HG03575 (cell line): ENCODE measurements at regions not wholly inside any gene's neighbourhood (a gene's known extent, or its start where the extent isn't known, plus 50 kb on each side); places are given as distances from the start of the nearest gene placed in this dataset.

Experiments used
- ATAC-seq: cut with Tn5 transposase; IDR thresholded peaks from one replicate; pipeline ENCODE4 v1.9.1; 2021; ENCODE audit not compliant: unreplicated experiment, insufficient number of reproducible peaks, low FRiP score; ENCODE audit errors: extremely low read depth

DNA sequence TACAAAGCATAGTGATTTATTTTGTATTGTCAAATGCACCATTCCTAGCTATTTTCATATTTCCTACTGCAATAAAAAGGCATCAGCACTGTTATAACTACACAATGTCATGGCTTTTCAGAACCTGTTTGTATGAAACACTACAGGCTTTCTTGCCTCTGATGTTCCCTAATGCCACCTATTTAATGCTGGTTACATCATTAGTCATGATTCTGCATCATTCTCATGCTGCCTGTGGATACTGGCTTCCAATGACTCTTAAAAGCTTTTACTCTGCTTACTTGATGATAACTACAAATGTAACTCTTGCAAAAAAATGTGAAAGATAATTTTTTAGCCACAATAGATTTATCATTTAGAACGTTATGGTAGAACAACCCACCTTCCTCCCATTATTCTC is 529.4 kb downstream of the HTR7 start:
- ATAC-seq = no peak

DNA sequence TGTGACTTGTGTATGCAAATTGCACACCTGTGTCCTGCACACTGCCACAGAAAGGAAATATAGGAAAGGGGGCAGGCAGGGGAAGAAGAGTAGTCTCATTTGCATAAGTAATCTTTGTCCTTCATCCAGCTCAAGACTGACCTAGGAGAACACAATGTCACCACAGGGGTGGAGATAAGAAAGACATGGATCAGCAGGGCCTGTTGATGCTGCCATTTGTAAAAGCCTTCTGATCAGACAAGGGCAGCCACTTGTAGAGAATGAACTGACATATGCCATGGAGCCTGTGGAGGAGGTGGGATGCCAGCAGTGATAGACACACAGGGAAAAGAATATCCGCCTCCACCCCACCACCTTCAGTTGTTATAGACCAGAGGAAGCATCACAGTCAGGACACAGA is 528.9 kb downstream of the HTR7 start:
- no peak for ATAC-seq

DNA sequence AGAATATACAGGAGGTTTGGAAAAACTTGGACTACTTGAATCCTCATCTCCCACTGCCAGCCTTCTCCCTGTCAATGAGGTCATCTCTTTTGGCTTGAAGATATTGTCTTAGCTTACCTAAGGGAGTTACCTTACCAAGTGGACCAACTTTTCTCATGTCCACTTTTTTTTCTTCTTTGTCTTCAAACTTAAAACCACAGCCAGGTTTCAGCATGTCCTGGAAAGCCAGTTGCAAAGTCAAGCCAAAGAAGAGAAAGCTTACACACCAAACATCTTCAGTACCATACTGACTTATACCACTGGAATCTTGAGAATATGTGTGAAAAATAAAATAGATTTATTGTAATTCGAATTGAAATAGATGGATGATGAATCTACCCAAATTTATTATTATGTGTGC is 520.5 kb downstream of the HTR7 start:
- ATAC-seq = no peak

DNA sequence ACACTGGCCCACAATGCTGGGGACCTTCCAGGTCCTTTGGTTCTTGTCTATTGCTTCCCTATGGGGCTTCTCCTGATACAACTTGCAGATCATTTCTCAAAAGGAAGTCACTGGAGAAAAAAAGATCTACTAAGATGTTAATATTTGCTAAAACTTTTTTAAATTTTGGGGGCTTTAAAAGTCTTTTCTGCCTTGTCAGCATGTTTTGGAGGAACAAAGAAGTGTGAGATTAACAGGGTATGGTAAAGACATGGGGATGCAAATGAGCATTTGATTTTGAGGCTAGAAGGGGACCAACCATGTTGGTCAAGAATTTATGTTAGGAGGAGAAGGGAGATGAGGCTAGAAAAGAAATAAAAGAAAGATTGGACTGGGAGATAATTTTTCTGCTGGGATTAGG is 515.4 kb downstream of the HTR7 start:
- ATAC-seq = no peak

- no peak for ATAC-seq
These were observed 513.6 kb downstream of the HTR7 start for GRCh38 chr10:90344226-90344625.

- ATAC-seq = no peak
These were observed 510.6 kb downstream of the HTR7 start for GRCh38 chr10:90347239-90347638.

- no peak for ATAC-seq
These were observed 507.7 kb downstream of the HTR7 start for GRCh38 chr10:90350122-90350521.

- ATAC-seq = no peak
These were observed 505.6 kb downstream of the HTR7 start for GRCh38 chr10:90352288-90352687.

- ATAC-seq = no peak
These were observed 502.9 kb downstream of the HTR7 start for GRCh38 chr10:90354914-90355313.

GRCh38 chr10:90363799-90364483 is 493.9 kb downstream of the HTR7 start:
- ATAC-seq = no peak

GRCh38 chr10:90372451-90372850 is 485.4 kb downstream of the HTR7 start:
- no peak for ATAC-seq

- no peak for ATAC-seq
These were observed 483.9 kb downstream of the HTR7 start for GRCh38 chr10:90373911-90374310.

DNA sequence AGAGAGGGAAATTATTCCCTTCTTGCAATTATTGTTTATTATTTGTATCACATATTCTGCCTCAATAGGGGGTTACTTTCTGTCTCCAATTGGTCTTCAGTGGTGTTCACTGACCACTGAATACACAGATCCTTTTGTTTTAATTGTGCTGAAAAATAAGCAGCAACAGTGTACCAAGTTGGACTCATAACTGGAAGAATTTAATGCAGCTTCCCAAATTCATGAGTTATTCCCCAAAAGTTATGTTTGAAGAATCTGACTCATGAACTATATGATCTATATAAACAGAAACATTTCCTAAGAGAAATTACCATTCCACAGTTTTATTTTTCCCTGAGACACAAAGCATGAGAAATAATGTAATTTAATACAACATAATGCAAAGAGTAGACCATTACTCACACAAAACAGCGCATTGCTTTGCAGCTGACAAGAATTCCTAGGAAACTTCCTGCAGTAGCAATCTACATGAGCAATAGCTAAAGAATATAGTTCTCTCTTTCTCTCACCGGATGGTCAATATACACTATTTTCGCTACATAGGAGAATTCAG is 479.2 kb downstream of the HTR7 start:
- ATAC-seq = no peak

- no peak for ATAC-seq
These were observed 476.4 kb downstream of the HTR7 start for GRCh38 chr10:90381468-90381867.

DNA sequence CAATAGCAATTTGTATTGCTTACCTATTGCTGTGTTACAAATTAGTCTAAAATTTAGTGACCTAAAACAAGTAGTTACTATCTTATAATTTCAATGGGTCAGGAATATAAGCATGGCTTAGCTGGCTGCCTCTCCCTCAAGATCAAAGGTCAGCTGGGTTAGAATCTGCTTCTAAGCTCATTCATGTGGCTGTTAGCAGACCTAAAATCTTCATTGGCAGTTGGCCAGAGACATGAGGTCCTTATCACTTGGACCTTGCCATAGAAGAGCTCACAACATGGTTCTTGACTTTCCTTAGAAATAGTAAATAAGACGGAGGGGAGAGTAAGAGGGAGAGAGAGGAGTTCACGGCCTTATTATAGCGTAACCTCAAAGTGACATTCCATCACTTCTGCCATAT is 468.0 kb downstream of the HTR7 start:
- no peak for ATAC-seq

DNA sequence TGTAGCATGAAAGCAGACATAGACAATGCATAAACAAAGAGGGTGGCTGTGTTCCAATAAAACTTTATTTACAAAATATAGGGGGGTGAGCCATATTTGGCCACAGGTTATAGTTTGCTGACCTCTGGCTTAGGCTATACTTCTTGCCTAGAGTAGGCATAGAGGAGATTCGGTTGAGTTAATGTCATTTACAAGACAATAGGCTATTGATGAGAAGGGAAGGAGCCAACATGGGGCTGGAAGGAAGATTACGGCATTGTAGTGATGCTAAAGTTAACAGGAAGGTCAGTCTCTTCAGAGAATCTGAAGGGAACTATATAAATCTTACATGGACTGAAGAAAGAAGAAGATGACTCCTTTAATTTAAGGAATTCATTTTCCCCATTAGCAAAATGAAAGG is 463.5 kb downstream of the HTR7 start:
- no peak for ATAC-seq

- no peak for ATAC-seq
These were observed 461.1 kb downstream of the HTR7 start for GRCh38 chr10:90396721-90397120.

DNA sequence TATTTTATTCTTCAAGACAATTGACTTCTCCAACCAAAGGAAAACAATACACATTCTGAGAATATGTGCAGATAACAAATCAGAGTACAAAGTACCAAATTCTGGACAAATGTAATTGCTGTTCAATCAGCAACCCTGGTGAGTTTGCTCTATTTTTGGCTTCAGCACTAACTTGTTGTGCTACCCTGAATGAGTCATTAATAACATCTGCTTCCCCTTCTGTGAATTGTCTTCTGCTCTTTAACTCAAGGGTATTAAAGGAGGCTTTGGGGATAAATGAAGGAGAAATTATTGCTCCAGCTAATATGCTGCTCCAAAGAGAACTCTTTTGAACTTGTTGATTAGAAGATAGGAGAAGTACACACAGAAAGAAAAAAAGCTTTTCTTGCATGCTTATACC is 459.3 kb downstream of the HTR7 start:
- no peak for ATAC-seq

GRCh38 chr10:90399782-90400181 is 458.1 kb downstream of the HTR7 start:
- ATAC-seq = no peak

DNA sequence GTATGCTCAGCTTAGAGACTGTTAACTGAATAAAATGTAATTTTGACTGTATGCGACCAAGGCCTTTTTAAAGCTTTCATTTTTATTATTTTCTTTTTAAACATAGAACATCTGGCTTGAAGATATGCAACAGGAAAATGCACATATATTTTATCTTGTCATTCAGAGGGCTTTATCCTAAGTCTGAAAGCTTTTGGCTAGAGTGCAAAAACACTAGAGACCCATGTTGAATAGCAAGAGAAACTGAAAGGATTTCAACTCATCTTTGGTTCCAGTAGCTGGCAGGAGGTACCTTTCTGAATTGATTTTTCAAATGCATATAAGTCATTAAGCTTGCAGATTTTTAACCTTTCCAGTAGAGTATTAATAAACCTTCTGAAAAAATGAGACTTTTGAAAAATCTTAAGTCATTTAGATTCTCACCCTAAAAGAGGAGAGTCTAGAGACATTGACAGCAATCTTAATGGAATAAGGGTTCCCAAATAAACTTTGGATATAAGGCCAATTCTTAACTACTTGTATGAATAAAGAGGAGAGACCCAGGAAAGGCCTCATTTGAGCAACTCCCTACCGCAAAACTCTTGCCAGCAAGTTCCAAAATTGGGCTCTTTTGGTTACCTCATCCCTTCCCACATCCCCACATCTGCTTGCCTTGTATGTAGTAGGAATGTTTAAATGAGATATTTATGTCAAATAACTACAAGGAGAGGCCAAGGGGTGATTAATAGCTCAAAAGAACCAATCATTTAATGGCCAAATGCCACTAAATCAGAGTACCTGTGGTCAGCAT is 454.4 kb downstream of the HTR7 start:
- ATAC-seq = no peak
